GM18951 (cell line): ENCODE measurements at regions not wholly inside any gene's neighbourhood (a gene's known extent, or its start where the extent isn't known, plus 50 kb on each side); places are given as distances from the start of the nearest gene placed in this dataset.

Experiments
- POLR2A ChIP-seq: IDR thresholded peaks from 4 replicates; pipeline ENCODE4 v1.6.1; 2011; ENCODE audit warnings: mild to moderate bottlenecking; ENCODE audit not compliant: insufficient read length, insufficient read depth; ENCODE audit errors: extremely low read depth
- in situ Hi-C: fragments of 300-500 bp; cut with MboI; formaldehyde crosslinking; loops from one replicate; pipeline ENCODE4 v1.12.0; 2022; ENCODE audit warnings: low sequenced_read_pairs, mixed read lengths, inconsistent platforms; ENCODE audit not compliant: unreplicated experiment

DNA sequence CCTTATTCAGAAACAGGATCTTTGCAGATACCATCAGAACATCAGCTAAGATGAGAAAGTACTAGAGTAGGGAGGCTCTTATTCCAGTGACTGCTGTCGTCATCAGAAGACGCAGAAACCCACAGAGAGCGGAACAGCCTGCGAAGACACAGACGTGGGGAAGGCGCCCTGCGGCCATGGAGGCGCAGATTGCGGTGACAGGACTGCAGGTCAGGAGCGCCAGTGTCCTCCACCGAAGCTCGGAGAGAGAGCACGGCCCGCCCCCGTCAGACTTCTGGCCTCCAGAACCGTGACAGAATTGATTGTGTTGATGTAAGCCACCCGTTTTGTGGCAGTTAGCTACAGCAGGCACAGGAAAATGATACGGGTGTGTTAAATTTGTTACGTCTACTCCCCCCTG lies 275.5 kb downstream of the EFNB2 start:
- in situ Hi-C loops: no loop called here

DNA sequence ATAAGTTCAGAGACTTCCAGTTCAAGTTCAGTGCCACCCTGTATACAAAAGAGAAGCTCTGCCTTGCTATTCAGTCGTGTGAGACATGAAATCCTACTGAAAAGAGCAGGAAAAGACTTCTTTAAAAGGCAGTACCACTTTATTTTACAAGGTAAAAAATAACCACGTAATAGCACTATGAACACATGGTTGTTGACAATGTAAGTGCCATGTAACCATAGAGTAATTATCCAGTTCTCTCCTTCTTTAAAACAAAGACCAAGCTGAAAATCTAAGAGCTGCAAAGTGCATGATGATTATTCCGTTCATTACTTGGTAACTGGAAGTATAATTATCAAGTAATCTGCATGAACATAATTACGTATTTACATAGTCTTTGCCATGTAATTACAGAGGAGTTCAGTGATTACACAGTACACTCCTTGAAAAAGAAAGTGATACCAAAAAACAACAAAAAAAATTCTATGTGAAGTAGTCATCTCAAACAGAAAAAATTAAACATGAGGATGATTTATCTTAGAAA lies 288.7 kb downstream of the EFNB2 start:
- in situ Hi-C loops: no loop called here

More for the DNA sequence above, 275.5 kb downstream of the EFNB2 start:
- no peak for TF ChIP-seq POLR2A

DNA sequence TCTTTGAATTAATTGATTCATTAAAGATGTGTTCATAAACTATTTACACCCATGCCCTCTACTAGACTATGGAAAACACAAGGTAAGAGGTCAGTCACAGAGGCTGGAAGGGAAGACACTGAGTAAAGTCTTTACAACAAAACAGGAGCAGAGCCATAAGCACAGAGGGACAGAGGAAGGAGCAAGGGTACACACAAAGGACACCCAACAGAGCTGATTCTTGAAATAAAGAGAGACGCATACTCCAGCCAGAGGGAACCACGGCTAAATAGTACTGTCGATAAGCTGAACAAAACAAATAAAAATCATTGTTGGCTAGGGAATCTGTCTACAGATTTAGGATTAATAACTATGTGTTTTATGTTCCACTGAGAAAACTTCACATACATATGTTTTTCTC lies 289.2 kb downstream of the EFNB2 start:
- in situ Hi-C loops: no loop called here
- TF ChIP-seq POLR2A: no peak

More for the DNA sequence above, 288.7 kb downstream of the EFNB2 start:
- TF ChIP-seq POLR2A: no peak

DNA sequence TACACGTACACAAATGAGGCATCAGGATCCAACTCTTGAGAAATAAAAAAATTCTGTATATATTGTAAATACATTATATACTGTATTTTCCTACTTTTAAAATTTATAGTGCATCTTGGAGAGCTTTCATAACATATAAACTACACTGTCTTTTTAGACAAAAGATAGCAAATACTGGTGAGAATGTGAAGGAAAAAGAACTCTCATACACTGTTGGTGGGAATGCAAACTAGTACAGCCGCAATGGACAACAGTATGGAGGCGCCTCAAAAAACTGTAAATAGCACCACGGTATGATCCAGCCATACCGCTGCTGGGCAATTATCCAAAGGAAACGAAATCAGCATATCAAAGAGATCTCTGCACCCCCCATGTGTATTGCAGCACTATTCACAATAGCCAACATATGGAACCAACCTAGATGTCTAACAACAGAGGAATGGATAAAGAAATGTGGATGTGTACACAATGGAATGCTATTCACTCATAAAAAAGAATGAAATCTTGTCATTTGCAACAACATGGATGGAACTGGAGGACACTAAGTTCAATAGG lies 292.4 kb downstream of the EFNB2 start:
- TF ChIP-seq POLR2A: no peak
- in situ Hi-C loops: no loop called here

DNA sequence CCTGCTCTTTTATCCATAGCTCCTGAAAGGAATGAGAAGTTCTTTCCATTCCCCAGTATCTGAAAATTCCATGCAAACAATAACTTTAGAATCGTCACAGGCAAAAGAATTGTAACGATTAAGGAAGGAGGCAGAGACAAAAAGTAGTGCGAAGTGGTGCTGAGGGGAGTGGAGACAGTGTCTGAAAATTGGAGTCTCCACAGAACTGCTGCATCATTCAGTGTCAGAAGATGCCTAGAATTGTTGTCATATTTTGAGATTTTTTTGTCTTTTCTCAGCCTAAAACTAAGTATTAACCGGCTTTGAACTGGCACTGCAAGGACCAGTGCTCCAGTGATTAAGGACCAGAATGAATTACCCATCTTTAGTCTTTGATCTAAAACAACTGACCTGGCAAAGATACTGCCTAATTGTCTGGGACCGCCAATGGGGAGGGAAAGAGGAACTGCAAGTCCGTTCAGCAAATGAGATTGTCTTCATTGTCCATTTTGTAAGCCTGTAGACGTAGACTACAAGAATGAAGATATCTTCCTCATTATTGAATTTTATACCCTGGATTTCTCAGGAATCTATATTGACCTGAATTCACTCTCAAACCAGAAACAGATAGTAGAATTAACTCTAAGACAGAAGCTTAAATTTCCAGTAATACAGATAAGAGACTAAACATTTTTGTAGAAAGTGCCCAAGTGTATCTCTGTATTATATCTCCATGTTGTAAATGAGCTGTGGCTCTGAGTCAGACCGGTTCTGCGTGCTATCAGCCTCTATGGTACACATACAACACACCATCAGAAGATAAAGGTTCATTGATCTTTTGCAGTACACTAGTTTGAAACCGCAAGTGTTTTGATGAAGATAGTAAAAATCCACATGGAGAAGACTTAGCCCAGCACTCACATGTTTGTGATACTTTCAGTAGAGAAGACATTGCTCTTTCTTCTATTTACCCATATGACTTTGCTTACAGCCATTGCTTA lies 293.2 kb downstream of the EFNB2 start:
- in situ Hi-C loops: no loop called here
- TF ChIP-seq POLR2A: no peak

DNA sequence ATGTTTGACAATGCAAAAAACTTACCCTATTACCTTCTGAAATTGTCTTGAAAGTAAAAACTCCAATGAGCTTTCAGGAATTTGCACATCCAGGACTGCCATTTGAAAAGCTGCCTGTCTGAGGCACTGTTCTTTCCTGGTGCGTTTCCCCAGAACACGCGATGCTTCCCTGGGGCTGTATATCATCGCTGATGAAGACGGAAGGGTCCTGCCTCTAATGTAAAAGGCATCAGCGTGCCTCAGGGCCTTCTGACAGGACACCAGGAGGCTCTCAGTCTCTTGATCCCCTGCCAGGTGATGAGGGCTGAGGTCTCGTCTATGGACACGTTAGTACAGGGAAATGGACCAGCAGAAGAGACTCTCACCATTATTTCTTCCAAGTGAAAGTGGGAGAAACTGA lies 296.8 kb downstream of the EFNB2 start:
- in situ Hi-C loops: no loop called here

DNA sequence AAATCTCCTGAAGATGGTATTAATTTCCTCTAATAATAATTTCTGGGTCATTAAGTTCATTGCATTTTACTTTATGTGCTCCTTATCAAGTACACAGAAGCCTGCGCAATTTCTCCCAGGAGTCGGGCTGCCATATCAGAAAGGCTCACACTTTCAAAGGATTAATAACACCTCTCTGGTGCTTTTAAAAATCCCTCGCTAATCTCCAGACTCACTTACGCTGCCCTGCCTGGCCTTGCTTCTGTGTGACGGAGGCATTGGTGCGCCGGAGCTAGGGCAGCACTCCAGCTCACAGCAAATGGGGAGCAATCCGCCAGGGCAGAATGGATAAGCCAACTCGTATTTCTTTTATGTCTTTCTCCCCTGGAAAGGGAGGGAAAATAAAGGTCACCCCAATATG lies 300.8 kb downstream of the EFNB2 start:
- in situ Hi-C loops: no loop called here

More for the DNA sequence above, 296.8 kb downstream of the EFNB2 start:
- no peak for TF ChIP-seq POLR2A

DNA sequence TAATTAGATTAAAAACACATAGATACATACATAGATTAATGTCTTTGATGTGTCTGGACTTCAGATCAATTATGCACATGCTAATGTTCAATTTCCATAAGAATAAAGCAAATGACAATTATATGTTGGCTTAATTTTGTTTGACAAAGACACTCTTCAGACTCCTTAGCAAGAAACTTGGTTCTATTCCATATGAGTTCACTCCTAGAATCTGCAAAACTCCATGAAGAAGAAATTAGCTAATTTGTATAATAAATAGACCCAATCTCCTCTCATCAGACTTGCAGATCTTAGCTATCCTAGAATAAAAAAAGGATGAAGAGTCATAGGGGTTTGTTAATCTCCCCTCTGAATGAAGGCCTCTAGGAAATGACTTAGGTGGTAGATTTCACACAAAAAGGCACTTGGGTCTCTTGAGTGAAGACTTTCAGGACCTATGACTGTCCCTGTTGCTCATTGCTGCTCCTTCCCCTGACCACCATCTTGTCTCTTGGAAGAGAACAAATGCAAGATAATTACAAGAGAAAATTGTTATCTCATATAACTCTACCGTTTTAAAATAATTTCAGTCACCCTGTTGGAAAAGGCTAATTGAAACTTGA lies 302.2 kb downstream of the EFNB2 start:
- in situ Hi-C loops: no loop called here
- no peak for TF ChIP-seq POLR2A

More for the DNA sequence above, 300.8 kb downstream of the EFNB2 start:
- TF ChIP-seq POLR2A: no peak

DNA sequence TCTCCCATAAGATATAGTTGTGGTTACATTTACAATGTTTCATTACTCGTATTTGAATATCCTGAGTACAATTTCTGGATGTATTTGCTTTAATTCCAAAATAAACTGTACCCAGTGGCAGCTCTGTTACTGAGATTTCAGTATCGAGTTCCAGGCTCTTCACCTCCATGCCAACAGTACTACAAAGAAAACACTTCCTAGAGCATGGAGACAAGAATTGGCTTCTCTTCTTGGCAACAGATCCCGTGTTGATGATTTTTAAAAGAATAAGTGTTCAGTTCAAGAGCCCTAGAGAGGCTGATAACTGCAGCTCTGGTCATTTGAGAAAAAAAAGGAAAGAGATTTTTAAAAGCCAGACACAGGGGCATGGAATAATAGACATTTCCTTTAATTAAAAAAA lies 302.8 kb downstream of the EFNB2 start:
- TF ChIP-seq POLR2A: no peak

DNA sequence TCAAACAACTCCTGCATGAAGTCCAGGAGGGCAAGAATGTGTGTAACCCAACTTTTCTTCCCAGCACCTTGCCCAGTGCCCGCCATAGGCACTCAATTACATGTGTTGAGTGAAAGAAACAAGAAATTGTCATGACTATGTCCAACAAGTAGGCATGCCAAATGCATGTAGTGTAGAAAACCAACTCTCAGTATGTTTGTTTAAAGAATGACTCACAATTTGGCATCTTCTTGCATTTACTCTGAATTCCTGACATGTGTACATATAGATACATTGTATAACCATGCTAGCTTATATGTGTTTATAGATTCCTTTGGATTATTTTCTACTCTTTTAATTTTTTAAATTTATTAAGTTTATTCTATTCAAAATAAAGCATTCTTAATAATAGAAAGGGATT lies 305.0 kb downstream of the EFNB2 start:
- TF ChIP-seq POLR2A: no peak
- in situ Hi-C loops: no loop called here

More for the DNA sequence above, 302.8 kb downstream of the EFNB2 start:
- in situ Hi-C loops: no loop called here

DNA sequence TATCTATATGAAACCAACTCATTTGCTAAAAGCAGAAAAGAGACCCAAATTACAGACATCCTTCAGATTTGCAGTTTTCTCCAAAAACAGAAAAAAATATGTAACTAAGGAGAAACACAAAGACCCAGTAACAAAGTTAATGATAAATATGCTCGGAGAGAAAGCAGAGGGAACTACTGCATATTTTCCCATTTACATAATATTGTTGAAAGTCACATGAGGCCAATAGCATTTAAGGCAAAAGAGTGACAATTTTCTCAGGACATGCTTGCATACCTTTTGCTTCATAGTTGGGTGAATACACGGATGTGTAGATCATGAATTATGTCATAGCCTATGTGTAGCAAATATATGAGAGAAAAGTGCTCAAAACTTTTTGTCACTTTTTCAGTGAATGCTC lies 310.3 kb downstream of the EFNB2 start:
- TF ChIP-seq POLR2A: no peak
- in situ Hi-C loops: no loop called here

DNA sequence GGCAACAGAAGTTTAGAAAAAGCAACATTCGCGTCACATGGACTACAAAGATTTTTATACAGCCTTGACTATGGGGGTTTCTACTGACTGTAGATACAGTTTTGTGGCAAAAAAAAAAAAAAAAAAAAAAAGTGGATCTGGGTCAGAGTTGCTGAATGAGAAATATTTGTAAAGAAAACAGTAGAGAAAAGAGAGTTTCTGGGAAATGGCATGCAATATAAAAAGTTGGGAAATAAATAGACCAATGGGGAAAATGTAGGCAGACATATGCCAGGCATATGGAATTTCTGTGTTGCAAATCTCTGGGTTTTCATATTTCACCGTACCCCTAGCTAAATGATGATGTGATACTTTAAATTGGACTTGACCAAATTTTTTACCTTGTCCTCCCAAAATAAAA lies 315.3 kb downstream of the EFNB2 start:
- TF ChIP-seq POLR2A: no peak
- in situ Hi-C loops: no loop called here

DNA sequence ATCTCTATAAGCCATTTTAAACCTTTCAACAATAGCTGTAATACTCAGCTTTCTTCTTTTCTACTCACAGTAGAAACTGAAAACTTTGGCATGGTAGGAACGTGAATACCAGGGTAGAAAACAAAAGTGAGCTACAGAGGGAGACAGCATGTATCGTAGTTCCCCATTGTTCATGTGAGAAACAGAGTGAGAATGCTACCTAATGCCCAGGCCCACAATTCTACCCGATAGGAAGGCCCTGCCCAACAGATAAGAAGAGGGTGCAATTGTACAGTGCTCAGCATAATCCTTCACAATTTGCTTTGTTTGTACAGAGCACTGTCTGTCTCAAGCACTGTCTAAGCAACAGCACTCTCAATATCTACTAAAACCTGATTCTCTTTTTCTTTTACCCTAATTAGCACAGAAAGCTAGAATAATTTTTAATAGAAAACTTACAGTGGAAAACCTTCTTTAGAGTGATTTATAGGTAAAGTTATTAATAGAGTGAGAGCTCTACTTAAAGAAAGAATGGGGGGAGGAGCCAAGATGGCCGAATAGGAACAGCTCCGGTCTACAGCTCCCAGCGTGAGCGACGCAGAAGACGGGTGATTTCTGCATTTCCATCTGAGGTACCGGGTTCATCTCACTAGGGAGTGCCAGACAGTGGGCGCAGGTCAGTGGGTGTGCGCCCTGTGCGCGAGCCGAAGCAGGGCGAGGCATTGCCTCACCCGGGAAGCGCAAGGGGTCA lies 322.3 kb downstream of the EFNB2 start:
- in situ Hi-C loops: no loop called here
- no peak for TF ChIP-seq POLR2A

DNA sequence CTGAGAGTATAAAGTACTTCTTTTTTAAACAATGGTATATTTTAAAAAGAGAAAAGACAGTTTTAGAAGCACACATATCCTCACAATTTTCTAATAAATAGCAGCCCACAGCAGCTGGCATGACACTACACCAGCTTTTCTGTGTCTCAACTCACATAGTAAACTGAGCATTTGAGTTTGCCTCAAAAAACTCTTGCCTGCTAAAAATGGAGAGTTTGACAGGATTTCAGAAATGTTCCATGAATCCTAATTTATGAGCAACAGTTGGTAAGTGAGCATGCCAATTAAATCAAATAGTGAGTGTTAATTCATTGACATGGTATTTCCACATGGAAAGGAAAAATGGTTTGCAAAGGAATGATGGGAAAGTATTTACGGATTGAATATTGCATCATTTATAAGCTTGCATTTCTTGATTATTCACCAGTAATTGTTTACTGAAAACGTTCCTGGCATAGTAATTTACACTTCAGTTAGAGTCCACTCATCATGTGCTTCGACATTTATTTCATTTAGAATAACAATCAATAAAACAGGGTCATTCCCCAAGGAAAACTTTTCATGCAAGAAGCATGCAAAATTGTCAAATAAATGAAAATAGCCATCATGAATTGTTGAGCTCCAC lies 323.0 kb downstream of the EFNB2 start:
- in situ Hi-C loops: no loop called here
- TF ChIP-seq POLR2A: no peak
